ENCODE measurements at regions not wholly inside any gene's neighbourhood (a gene's known extent, or its start where the extent isn't known, plus 50 kb on each side); places are given as distances from the start of the nearest gene placed in this dataset.
"Not testable (repeated sequence)": the region's sequence is repeated elsewhere in the genome, so short reads cannot be mapped to it uniquely, and the experiment has no call there.

DNA sequence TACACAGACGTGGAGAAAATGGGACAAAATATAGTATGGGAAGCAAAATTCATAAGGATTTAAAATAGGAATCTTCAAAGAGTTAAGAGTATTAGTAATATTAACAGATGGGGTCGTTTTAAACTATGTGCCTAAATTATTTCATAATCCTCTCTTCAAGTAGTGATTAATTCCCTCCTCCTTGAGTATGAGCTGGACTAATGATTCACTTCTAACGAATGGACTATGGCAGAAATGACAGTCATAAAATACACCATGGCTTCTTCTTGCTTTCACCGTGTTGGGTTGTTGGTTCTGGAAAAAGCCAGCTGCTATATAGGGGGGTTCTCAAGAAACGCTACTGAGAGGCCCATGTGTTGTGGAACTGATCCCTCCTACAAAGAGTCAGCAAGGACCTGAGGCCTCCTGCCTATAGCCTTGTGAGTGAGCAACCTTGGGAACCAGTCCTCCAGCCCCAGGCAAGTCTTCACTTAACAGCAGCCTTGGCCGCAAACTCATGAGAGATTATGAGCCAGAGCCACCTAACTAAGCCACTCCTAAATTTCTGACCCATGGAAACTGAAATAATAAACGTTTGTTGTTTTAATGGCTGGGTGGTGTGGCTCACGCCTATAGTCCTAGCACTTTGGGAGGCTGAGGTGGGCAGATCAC lies 64.8 kb upstream of the ABHD2 start:
- Mint-ChIP-seq H3K36me3 (ENCODE audit: insufficient read depth) (no peaks in the 10 kb centered on the region), H3K4me3 (no peak overlapping the region), H3K27ac (no peak overlapping the region), H3K9me3 (no peaks in the 10 kb centered on the region), H3K4me1 (ENCODE audit: low read depth in 2 of 2) (no peaks in the 10 kb centered on the region), H3K27me3 (peaks cover 31 to 60% of the 10 kb centered on the region in 2 donors)
- ATAC-seq (replicated peaks): no peak
- no peak for DNase-seq

DNA sequence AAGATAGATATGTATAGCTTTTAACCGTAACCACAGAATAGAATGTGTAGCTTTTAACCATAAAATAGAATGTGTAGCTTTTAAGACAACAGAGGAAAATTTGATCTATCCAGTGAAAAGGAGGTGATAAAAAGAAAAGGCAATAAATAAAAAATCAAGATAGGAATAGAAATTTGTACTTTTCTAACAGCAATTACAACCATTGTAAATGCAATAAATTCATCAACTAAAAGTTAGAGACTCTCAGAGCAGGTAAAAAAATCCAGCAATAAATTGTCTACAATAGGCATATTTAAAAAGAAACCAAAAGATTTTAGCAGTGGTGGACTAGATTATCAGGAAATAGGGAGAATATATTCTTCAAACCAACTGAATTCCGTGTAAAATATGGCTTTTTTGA lies 63.8 kb upstream of the ABHD2 start:
- ATAC-seq (replicated peaks) (no peak), DNase-seq (no peak)
- Mint-ChIP-seq H3K36me3 (ENCODE audit: insufficient read depth) (no peaks in the 10 kb centered on the region), H3K4me1 (ENCODE audit: low read depth in 2 of 2) (no peaks in the 10 kb centered on the region), H3K27me3 (peaks cover 29 to 53% of the 10 kb centered on the region in 2 donors), H3K4me3 (no peak overlapping the region), H3K27ac (no peak overlapping the region), H3K9me3 (no peaks in the 10 kb centered on the region)

DNA sequence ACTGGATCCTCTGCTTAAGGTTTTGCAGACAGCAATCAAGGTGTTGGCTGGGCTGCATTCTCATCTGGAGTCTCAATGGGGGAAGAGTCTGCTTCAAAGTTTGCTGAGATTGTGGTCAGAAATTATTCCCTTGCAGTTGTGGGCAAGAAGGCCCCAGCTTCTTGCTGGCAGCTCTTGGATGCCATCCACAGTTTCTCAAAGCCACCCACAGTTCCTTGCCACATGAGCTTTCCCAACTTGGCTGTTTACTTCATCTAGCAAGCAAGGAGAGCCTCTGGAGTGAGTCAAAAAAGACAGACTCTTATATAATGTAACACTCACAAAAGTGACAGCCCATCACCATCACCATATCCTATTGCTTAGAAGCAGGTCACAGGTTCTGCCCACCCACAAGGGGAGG lies 62.1 kb upstream of the ABHD2 start:
- ATAC-seq (replicated peaks): no peak
- Mint-ChIP-seq H3K36me3 (ENCODE audit: insufficient read depth) (no peaks in the 10 kb centered on the region), H3K27me3 (peaks cover 18 to 43% of the 10 kb centered on the region in 2 donors), H3K4me1 (ENCODE audit: low read depth in 2 of 2) (peaks cover 0 to 1% of the 10 kb centered on the region in 2 donors), H3K27ac (no peak overlapping the region), H3K9me3 (no peaks in the 10 kb centered on the region), H3K4me3 (no peak overlapping the region)
- no peak for DNase-seq

DNA sequence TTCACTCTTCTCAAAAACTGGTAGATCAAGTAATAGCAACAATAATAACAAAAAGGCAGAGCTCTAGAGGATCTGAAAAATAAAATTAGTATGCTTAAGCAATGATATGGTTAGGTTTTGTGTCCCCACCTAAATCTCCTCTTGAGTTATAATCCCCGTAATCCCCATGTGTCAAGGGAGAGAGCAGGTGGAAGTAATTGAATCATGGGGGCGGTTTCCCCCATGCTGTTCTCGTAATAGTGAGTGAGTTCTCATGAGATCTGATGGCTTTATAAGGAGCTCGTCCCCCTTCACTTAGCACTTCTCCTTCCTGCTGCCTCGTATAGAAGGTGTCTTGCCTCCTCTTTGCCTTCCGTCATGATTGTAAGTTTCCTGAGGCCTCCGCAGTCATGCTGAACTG lies 60.2 kb upstream of the ABHD2 start:
- DNase-seq (no peak), ATAC-seq (replicated peaks) (no peak)
- H3K27me3 Mint-ChIP-seq: peaks cover 11 to 26% of the 10 kb centered on the region in 2 donors
- no peak overlapping the region for H3K27ac Mint-ChIP-seq
- H3K4me1 Mint-ChIP-seq (ENCODE audit: low read depth in 2 of 2): peaks cover 0 to 1% of the 10 kb centered on the region in 2 donors
- no peak overlapping the region for H3K4me3 Mint-ChIP-seq
- no peaks in the 10 kb centered on the region for H3K9me3 Mint-ChIP-seq
- H3K36me3 Mint-ChIP-seq (ENCODE audit: insufficient read depth): no peaks in the 10 kb centered on the region

DNA sequence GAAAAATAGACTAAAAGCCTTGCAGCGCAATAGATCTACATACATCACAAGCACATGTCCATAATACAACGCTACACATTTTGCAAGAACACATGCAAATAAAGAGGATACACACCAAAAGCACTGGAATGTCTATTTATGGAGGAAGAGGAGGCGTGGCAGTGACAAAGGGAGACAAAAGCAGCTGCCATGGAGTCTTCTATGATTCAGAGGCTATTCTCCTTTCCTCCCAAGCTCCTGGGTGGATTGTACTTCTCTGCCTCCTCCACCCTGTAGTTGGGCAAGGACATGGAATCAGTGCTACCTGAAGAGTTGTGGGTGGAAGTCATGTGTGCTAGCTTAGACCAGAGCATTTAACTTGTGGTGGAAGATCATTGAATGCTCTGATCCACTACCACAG lies 57.9 kb upstream of the ABHD2 start:
- H3K9me3 Mint-ChIP-seq: no peaks in the 10 kb centered on the region
- DNase-seq (no peak), ATAC-seq (replicated peaks) (no peak)
- no peak overlapping the region for H3K27ac Mint-ChIP-seq
- H3K27me3 Mint-ChIP-seq: peaks cover 15 to 34% of the 10 kb centered on the region in 2 donors
- no peak overlapping the region for H3K4me3 Mint-ChIP-seq
- no peaks in the 10 kb centered on the region for H3K36me3 Mint-ChIP-seq (ENCODE audit: insufficient read depth)
- peaks cover 0 to 1% of the 10 kb centered on the region in 2 donors for H3K4me1 Mint-ChIP-seq (ENCODE audit: low read depth in 2 of 2)

DNA sequence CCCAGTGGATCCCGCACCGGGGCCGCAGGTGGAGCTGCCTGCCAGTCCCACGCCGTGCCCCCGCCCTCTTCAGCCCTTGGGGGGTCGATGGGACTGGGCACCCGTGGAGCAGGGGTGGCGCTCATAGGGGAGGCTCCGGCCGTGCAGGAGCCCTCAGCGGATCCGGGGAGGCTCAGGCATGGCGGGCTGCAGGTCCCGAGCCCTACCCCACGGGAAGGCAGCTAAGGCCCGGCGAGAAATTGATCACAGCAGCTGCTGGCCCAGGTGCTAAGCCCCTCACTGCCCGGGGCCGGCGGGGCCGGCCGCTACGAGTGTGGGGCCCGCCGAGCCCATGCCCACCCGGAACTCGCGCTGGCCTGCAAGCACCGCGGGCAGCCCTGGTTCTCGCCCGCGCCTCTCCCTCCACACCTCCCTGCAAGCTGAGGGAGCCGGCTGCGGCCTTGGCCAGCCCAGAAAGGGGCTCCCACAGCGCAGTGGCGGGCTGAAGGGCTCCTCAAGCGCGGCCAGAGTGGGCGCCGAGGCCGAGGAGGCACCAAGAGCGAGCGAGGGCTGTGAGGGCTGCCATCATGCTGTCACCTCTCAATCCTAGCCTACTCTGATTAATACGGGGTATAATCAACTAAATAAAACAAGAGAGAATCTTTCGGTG lies 56.5 kb upstream of the ABHD2 start:
- not testable (repeated sequence) for H3K36me3 Mint-ChIP-seq (ENCODE audit: insufficient read depth); H3K27ac Mint-ChIP-seq; ATAC-seq (replicated peaks); DNase-seq; H3K4me1 Mint-ChIP-seq (ENCODE audit: low read depth in 2 of 2); H3K4me3 Mint-ChIP-seq; H3K9me3 Mint-ChIP-seq
- peaks cover 23 to 40% of the 10 kb centered on the region in 2 donors for H3K27me3 Mint-ChIP-seq

DNA sequence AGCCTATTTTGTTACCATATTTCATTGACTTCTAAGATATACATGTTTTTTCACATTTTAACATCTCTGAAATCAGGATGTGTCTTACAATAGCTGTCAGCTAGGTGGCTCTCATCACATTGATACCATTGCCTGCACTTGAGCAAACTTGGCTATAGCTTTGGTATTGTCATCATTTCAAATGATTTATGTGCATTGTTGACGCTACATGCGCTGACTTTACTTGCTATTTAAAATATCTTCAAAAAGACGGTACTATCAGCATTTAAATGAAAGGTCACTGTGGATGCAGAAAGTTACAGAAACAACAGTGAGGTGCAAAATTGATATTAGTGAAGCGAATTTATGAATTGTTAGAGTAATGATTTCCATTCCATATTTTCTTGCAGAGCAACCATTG lies 54.0 kb upstream of the ABHD2 start:
- Mint-ChIP-seq H3K36me3 (ENCODE audit: insufficient read depth) (no peaks in the 10 kb centered on the region), H3K27ac (peak overlapping the region in 1 of 2 donors; percentile 35), H3K27me3 (peaks cover 40 to 55% of the 10 kb centered on the region in 2 donors), H3K4me1 (ENCODE audit: low read depth in 2 of 2) (peaks cover 0 to 1% of the 10 kb centered on the region in 2 donors), H3K9me3 (no peaks in the 10 kb centered on the region), H3K4me3 (no peak overlapping the region)
- ATAC-seq (replicated peaks) (no peak), DNase-seq (no peak)

DNA sequence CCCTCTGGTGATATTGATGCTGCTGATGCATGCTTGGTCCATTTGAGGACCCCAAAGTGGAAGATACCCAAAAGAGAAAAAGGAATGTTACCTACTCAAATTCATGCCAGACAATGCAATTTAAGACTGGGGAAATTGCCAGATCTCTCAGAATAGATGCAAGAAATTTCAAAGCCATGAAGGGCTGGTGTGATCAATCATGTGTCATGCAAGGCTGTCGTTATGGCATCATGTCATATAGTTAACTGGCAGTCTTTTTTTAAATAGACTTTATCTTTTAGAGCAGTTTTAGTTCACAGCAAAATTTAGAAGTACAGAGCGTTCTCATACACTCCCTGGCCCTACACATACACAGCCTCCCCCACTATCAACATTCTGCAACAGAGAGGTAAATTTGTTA lies 53.1 kb upstream of the ABHD2 start:
- Mint-ChIP-seq H3K27me3 (peaks cover 40 to 64% of the 10 kb centered on the region in 2 donors), H3K27ac (no peak overlapping the region), H3K36me3 (ENCODE audit: insufficient read depth) (no peaks in the 10 kb centered on the region), H3K4me3 (no peak overlapping the region), H3K4me1 (ENCODE audit: low read depth in 2 of 2) (peaks cover 0 to 1% of the 10 kb centered on the region in 2 donors), H3K9me3 (no peaks in the 10 kb centered on the region)
- DNase-seq: no peak
- ATAC-seq (replicated peaks): no peak

DNA sequence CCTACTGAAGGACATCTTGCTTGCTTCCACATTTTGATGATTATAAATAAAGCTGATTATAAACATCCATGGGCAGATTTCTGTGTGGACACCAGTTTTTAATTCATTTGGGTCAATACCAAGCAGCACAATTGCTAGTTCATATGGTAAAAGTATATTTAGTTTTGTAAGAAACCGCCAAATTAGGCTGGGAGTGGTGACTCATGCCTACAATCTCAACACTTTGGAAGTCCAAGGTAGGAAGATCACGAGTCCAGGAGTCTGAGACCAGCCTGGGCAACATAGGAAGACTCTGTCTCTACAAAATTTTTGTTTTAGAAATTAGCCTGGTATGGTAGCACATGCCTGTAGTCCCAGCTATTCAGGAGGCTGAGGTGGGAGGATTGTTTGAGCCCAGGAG lies 52.6 kb upstream of the ABHD2 start:
- Mint-ChIP-seq H3K4me1 (ENCODE audit: low read depth in 2 of 2) (peaks cover 0 to 1% of the 10 kb centered on the region in 2 donors), H3K27ac (no peak overlapping the region), H3K9me3 (no peaks in the 10 kb centered on the region), H3K27me3 (peaks cover 44 to 66% of the 10 kb centered on the region in 2 donors), H3K36me3 (ENCODE audit: insufficient read depth) (no peaks in the 10 kb centered on the region), H3K4me3 (no peak overlapping the region)
- DNase-seq (no peak), ATAC-seq (replicated peaks) (no peak)

DNA sequence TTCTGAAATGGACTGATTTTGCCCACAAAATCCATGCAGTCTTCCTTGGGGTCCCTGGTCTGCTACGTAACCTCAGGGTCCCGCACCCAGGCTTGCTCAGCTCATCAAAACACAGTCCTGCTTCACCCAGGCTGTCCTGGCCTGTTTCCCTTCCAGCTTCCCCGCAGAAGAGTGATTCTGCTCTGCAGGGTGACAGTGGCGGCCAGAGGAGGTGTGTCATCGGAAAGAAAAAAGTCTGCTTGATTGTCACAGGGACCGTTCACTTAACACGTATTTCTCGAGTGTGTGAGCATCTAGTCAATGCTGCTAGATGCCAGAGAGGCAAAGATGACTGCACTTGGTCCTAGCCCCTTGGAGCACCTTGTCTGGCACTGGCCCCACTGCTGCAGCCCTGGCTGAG lies 50.1 kb upstream of the ABHD2 start:
- peaks cover 0 to 3% of the 10 kb centered on the region in 2 donors for H3K4me1 Mint-ChIP-seq (ENCODE audit: low read depth in 2 of 2)
- H3K27ac Mint-ChIP-seq: no peak overlapping the region
- no peaks in the 10 kb centered on the region for H3K36me3 Mint-ChIP-seq (ENCODE audit: insufficient read depth)
- H3K9me3 Mint-ChIP-seq: no peaks in the 10 kb centered on the region
- peaks cover 47 to 82% of the 10 kb centered on the region in 2 donors for H3K27me3 Mint-ChIP-seq
- DNase-seq: no peak
- H3K4me3 Mint-ChIP-seq: no peak overlapping the region
- ATAC-seq (replicated peaks): no peak
